CD4-positive, alpha-beta T cell (primary cell): ENCODE measurements at regions not wholly inside any gene's neighbourhood (a gene's known extent, or its start where the extent isn't known, plus 50 kb on each side); places are given as distances from the start of the nearest gene placed in this dataset.
"Not testable (repeated sequence)": the region's sequence is repeated elsewhere in the genome, so short reads cannot be mapped to it uniquely, and the experiment has no call there.

Experiments used
- ATAC-seq: fragments of 200-7000 bp; cut with Tn5 transposase; one replicate; pipeline ENCODE4 v1.10.0; 2022; ENCODE audit warnings: mild to moderate bottlenecking; ENCODE audit not compliant: poor library complexity
- CTCF ChIA-PET: fragments of 350-600 bp; sonication (Branson Sonifier 250); formaldehyde crosslinking; loops from one replicate; lab custom pipeline; 2021; ENCODE audit warnings: antibody characterized with exemption, inconsistent platforms; lab: Charles Lee
- POLR2A ChIA-PET: fragments of 350-600 bp; sonication (Branson Sonifier 250); formaldehyde crosslinking; loops from one replicate; lab custom pipeline; 2021; ENCODE audit warnings: antibody characterized with exemption, inconsistent platforms; lab: Charles Lee
- DNase-seq, 14 experiments: peaks; one replicate each; pipeline ENCODE4 v3.0.0-alpha.2; 2013 to 2020; ENCODE audit warnings: mixed read lengths in 2 of 14
- H3K27ac ChIP-seq, 2 donors: one replicate each; pipeline versions ENCODE4 v1.5.1 to v1.7.0; 2013; ENCODE audit warnings: low read length in 2 of 2, low read depth in 1 of 2, mild to moderate bottlenecking in 1 of 2
- H3K27me3 ChIP-seq, 2 experiments: 1 replicate in 1 of 2; 2 replicates in 1 of 2; pipeline versions ENCODE4 v1.6.1 to v1.7.0; 2013; ENCODE audit warnings: low read length in 2 of 2, control low read depth in 1 of 2, mild to moderate bottlenecking in 1 of 2, moderate library complexity in 1 of 2; ENCODE audit not compliant: insufficient read depth in 2 of 2, control insufficient read depth in 1 of 2
- H3K36me3 ChIP-seq: one replicate; pipeline ENCODE4 v1.6.1; 2013; ENCODE audit warnings: low read length, control low read depth; ENCODE audit not compliant: insufficient read depth
- H3K4me1 ChIP-seq: one replicate; pipeline ENCODE4 v1.6.1; 2013; ENCODE audit warnings: low read length, control low read depth; ENCODE audit not compliant: insufficient read depth
- H3K4me3 ChIP-seq: one replicate; pipeline ENCODE4 v1.5.1; 2013; ENCODE audit warnings: mild to moderate bottlenecking, low read length, moderate library complexity
- H3K9me3 ChIP-seq, 2 experiments: 1 replicate in 1 of 2; 2 replicates in 1 of 2; pipeline versions ENCODE4 v1.6.1 to v1.7.0; 2013; ENCODE audit warnings: low read length in 2 of 2, mild to moderate bottlenecking in 2 of 2, control low read depth in 1 of 2, moderate library complexity in 1 of 2; ENCODE audit not compliant: control insufficient read depth in 1 of 2, insufficient read depth in 1 of 2
- H3K27ac Mint-ChIP-seq: one replicate; pipeline ENCODE4 v1.8.0; 2020; ENCODE audit warnings: mixed read lengths
- H3K27me3 Mint-ChIP-seq: one replicate; pipeline ENCODE4 v1.8.0; 2021; ENCODE audit warnings: mixed read lengths
- H3K36me3 Mint-ChIP-seq: one replicate; pipeline ENCODE4 v1.8.0; 2021; ENCODE audit warnings: low read depth, mixed read lengths
- H3K4me1 Mint-ChIP-seq: one replicate; pipeline ENCODE4 v1.8.0; 2021; ENCODE audit warnings: low read depth, mixed read lengths
- H3K4me3 Mint-ChIP-seq: one replicate; pipeline ENCODE4 v1.8.0; 2020; ENCODE audit warnings: mild to moderate bottlenecking, mixed read lengths
- H3K9me3 Mint-ChIP-seq: one replicate; pipeline ENCODE4 v1.8.0; 2020; ENCODE audit warnings: mixed read lengths
- CTCF ChIP-seq: fragments of 200-600 bp; IDR thresholded peaks from one replicate; pipeline ENCODE4 v1.8.0; 2022; ENCODE audit warnings: antibody characterized with exemption, mild to moderate bottlenecking
- intact Hi-C, 2 experiments: fragments of 100-400 bp; cut with DNase I in 1 of 2; cut with micrococcal nuclease in 1 of 2; formaldehyde crosslinking; loops; one replicate each; pipeline versions ENCODE4 v1.15.1 to v1.9.0; 2023 to 2025; cut with DNase I, micrococcal nuclease

DNA sequence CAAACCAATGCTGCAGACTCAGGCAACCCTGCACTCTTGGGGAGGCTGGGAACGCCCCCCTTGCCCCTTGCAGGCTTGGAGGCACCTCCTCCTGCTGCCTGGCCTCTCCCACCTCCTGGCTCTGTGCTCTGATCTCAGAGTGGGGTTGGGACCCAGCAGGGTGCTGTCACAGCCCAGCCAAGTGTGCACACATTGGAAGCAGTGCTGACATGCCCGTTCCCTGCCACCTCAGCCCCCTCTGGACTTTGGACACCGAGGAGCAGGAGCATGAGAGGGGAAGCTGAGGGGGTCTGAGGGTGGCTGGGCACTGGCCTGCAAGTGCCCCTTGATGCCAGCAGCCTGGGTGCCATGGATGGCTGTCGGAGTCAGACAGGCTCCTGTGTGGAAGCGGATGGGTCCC is 202.0 kb upstream of the ZNF337 start:
- H3K36me3 Mint-ChIP-seq, H3K9me3 Mint-ChIP-seq, H3K27ac ChIP-seq, intact Hi-C loops, H3K4me3 Mint-ChIP-seq, H3K27me3 Mint-ChIP-seq, CTCF ChIA-PET, ATAC-seq, H3K4me1 ChIP-seq, H3K4me3 ChIP-seq, H3K27ac Mint-ChIP-seq, H3K27me3 ChIP-seq, H3K4me1 Mint-ChIP-seq, POLR2A ChIA-PET, H3K9me3 ChIP-seq, H3K36me3 ChIP-seq: not testable (repeated sequence)
- DNase-seq: peak in 1 of 14 experiments; percentile 3

DNA sequence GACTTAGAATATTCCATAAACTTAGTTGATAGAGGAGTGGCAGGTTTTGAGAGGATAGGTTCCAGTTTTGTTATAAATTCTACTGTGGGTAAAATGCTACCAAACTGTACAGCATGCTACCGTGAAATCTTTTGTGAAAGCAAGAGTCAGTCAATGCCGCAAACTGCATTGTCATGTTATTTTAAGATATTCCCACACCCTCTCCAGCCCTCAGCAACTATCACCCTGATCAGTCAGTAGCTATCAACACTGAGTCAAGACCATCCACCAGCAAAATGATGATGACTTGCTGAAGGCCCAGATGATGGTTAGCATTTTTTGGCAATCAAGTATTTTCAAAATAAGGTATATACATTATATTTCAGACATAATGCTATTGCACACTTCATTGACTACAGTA is 182.4 kb upstream of the ZNF337 start:
- H3K4me3 Mint-ChIP-seq, intact Hi-C loops, H3K27ac ChIP-seq, H3K27me3 ChIP-seq, H3K27ac Mint-ChIP-seq, DNase-seq, H3K4me1 ChIP-seq, H3K36me3 ChIP-seq, H3K4me3 ChIP-seq, ATAC-seq, H3K9me3 ChIP-seq, POLR2A ChIA-PET, H3K4me1 Mint-ChIP-seq, CTCF ChIA-PET, H3K9me3 Mint-ChIP-seq, H3K36me3 Mint-ChIP-seq: not testable (repeated sequence)
- peaks cover 36% of the 10 kb centered on the region for H3K27me3 Mint-ChIP-seq

DNA sequence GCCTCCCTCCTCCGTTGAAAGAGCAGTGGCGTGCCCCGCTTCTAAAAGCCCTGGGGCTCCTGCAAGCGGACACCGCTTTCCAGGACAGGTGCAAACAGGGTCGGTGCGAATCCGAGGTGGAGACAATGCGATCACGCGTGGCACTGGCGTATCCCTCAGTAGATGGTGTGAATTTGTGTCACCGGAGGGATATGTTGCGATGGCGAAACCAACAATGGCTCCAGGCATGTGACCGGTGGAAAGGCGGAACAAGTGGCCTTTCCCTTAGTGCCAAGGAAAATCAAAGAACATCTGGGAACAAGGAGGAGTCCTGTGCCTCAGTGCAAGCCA is 172.0 kb upstream of the ZNF337 start:
- H3K9me3 Mint-ChIP-seq, intact Hi-C loops, H3K9me3 ChIP-seq, H3K27ac ChIP-seq, POLR2A ChIA-PET, H3K4me3 Mint-ChIP-seq, ATAC-seq, H3K36me3 Mint-ChIP-seq, H3K36me3 ChIP-seq, DNase-seq, H3K27ac Mint-ChIP-seq, CTCF ChIA-PET: not testable (repeated sequence)
- Histone ChIP-seq H3K4me1 (peaks cover 22% of the 10 kb centered on the region), H3K4me3 (peak overlapping the region; percentile 50), H3K27me3 (peaks cover 13 to 18% of the 10 kb centered on the region in 2 experiments)
- Mint-ChIP-seq H3K4me1 (peaks cover 23% of the 10 kb centered on the region), H3K27me3 (peaks cover 55% of the 10 kb centered on the region)

DNA sequence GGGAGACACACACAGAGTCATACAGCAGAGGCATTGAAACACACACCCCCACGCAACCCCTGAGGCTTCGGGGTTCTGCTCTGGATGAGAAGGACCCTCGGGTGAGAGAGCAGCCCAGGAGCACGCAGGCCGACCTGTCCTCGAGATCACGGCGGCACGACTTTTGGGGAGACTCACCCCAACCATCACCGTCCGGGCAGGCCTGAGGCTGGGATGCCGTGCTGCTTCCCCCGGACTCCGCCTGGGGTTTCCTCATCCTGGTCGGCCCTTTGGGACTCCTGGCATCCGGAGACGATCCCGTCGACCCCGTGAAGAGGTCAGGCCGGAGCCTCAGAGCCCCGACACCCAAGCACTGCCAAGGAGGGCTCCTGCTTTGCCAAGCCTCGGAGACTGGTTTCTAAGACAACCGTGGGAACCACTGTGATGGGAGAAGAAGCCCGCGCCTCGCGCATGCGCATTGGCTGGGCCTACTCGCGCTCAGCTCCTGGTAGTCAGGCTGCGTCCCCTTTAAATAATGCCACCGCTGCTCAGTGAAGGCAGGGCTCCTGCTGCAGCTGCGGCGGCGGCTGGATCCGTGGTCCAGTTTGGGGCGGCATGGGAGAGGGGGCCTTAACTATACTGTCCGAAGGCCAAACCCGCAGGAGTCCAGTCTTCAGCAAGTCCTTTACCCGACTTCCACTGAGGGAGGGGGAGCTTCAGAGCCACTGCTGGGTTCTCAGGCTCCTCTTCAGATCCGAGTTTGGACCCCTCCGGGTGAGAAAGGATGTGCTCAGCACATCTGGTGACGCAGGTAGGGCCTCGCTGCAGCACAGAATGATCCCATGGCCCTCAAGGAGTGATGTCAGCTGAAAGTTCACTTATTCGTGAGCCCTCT is 171.4 kb upstream of the ZNF337 start:
- peak; percentile 43 to 84 (median 60) for DNase-seq
- ChIA-PET CTCF (no interaction called here), POLR2A (no interaction called here)
- Mint-ChIP-seq H3K27me3 (peaks cover 61% of the 10 kb centered on the region), H3K4me1 (peaks cover 23% of the 10 kb centered on the region), H3K36me3 (no peaks in the 10 kb centered on the region), H3K27ac (no peak overlapping the region), H3K9me3 (no peaks in the 10 kb centered on the region), H3K4me3 (peak overlapping the region; percentile 71)
- no peak for TF ChIP-seq CTCF
- H3K27ac ChIP-seq: no peak overlapping the region
- H3K9me3 ChIP-seq: peaks cover 0 to 4% of the 10 kb centered on the region in 2 experiments
- intact Hi-C loops: no loop called here
- peaks cover 18 to 23% of the 10 kb centered on the region in 2 experiments for H3K27me3 ChIP-seq
- ATAC-seq: peak; percentile 77
- peak overlapping the region; percentile 50 for H3K4me3 ChIP-seq
- no peaks in the 10 kb centered on the region for H3K36me3 ChIP-seq
- peaks cover 28% of the 10 kb centered on the region for H3K4me1 ChIP-seq

DNA sequence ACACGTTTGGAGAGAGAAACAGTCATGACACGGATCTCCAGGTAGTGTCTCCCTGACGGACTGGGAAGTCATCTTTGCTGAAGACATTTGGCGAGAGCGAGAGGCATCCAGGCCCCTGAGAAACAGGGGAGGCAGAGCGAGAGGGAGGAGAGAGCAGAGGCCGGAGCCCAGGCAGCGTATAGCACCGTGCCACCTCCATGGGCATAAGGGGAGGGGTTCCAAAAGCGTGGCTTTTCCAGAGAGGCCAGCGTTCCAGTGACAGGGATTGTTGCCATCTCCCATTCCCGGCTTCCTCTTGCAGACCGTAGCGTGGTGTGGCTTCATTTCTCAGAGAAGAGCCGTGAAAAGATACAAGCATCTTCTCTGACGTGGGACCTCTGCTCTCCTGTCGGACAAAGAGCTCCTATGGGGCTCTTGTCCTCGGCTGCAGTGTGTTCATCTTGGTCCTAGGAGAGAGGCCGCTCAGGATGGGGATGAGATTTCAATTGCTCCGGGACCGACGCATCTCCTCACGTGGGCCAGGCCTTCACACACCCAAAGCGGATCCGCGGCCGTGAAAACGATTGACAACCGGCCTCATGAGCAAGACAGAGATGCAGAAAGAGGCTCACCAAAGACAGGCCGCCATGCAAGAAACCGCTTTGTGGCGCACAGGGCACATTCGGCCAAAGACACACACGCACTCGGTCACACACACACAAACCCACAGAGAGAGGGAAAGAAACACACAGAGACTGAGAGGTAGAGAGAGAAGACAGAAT is 170.5 kb upstream of the ZNF337 start:
- H3K4me3 ChIP-seq, POLR2A ChIA-PET, H3K9me3 ChIP-seq, H3K36me3 ChIP-seq, CTCF ChIA-PET, H3K4me3 Mint-ChIP-seq, H3K9me3 Mint-ChIP-seq, H3K36me3 Mint-ChIP-seq, H3K27ac ChIP-seq, intact Hi-C loops, H3K27ac Mint-ChIP-seq, ATAC-seq: not testable (repeated sequence)
- H3K27me3 ChIP-seq: peaks cover 23 to 28% of the 10 kb centered on the region in 2 experiments
- peaks cover 37% of the 10 kb centered on the region for H3K4me1 ChIP-seq
- peaks cover 69% of the 10 kb centered on the region for H3K27me3 Mint-ChIP-seq
- peaks cover 32% of the 10 kb centered on the region for H3K4me1 Mint-ChIP-seq
- DNase-seq: peak in 1 of 14 experiments; percentile 15
